H1 (cell line): ENCODE measurements at regions not wholly inside any gene's neighbourhood (a gene's known extent, or its start where the extent isn't known, plus 50 kb on each side); places are given as distances from the start of the nearest gene placed in this dataset.

Experiments used
- BACH1 ChIP-seq: IDR thresholded peaks from 2 replicates; pipeline ENCODE4 v1.6.1; 2012; ENCODE audit warnings: low read length, improper control_type of control experiment
- BRCA1 ChIP-seq: IDR thresholded peaks from 2 replicates; pipeline ENCODE4 v1.6.1; 2012; ENCODE audit warnings: low read depth, low read length, improper control_type of control experiment
- NRF1 ChIP-seq: IDR thresholded peaks from 2 replicates; pipeline ENCODE4 v1.6.1; 2011; ENCODE audit warnings: mild to moderate bottlenecking, low read depth, low read length, improper control_type of control experiment
- SIX5 ChIP-seq: IDR thresholded peaks from 2 replicates; pipeline ENCODE4 v1.6.1; 2011; ENCODE audit warnings: mild to moderate bottlenecking, low read depth, low read length
- TF ChIP-seq, protein P1 (sequence below): IDR thresholded peaks from 2 replicates; pipeline ENCODE4 v1.6.1; 2012; ENCODE audit warnings: low read length, inconsistent platforms
- TF ChIP-seq, protein P2 (sequence below): IDR thresholded peaks from 2 replicates; pipeline ENCODE4 v1.6.1; 2011; ENCODE audit warnings: low read depth, mild to moderate bottlenecking, low read length; ENCODE audit not compliant: insufficient read depth

DNA sequence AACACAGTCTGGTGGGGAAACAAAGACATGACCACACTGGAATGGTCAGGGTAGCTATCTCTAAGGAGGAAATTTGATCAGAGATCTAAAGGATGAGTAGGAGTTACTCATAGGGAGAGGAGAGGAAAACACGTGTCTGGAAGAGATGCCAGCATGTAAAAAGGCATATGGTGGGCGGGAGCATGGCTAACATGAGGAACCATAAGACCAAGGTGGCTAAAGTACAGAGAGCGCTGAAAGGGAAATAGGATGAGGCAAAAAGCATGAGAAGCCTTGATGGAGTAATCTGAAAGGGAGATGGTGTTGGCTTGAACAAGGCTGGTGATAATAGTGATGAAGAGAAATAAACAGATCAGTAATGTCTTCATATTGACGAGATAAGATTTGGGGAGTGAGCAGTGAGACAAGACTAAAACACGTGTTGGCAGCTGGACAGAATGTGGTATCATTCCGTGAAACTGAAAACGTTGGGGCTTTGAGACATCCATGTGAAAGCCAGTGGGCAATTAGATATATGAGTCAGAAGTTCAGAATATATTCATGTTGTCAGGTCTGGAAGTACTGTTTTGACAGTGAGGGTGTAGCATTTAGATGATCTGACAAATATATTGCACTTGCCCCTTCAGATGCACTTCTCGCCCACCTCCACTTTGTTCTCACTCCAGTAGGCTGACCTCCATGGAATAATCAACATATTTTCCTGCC, 209.1 kb upstream of the KCNN2 start (continued):
- TF ChIP-seq, protein P1, sequence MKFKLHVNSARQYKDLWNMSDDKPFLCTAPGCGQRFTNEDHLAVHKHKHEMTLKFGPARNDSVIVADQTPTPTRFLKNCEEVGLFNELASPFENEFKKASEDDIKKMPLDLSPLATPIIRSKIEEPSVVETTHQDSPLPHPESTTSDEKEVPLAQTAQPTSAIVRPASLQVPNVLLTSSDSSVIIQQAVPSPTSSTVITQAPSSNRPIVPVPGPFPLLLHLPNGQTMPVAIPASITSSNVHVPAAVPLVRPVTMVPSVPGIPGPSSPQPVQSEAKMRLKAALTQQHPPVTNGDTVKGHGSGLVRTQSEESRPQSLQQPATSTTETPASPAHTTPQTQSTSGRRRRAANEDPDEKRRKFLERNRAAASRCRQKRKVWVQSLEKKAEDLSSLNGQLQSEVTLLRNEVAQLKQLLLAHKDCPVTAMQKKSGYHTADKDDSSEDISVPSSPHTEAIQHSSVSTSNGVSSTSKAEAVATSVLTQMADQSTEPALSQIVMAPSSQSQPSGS, result no peak
- no peak for TF ChIP-seq BACH1
- TF ChIP-seq NRF1, result no peak
- TF ChIP-seq BRCA1, result no peak
- no peak for TF ChIP-seq SIX5
- TF ChIP-seq, protein P2, sequence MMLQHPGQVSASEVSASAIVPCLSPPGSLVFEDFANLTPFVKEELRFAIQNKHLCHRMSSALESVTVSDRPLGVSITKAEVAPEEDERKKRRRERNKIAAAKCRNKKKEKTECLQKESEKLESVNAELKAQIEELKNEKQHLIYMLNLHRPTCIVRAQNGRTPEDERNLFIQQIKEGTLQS, result no peak
